Panc1 (cell line): ENCODE measurements at regions not wholly inside any gene's neighbourhood (a gene's known extent, or its start where the extent isn't known, plus 50 kb on each side); places are given as distances from the start of the nearest gene placed in this dataset.
A peak's percentile ranks its signal among the peaks of the same experiment; 100 is the strongest.

Source experiments
- ATAC-seq: fragments of 200-7000 bp; cut with Tn5 transposase; 2 replicates; pipeline ENCODE4 v1.9.1; 2020; ENCODE audit warnings: mild to moderate bottlenecking, moderate library complexity
- BruUV-seq: library from RNA; stranded (reverse); fragments of 400-500 nt; replicated peaks from 2 replicates; lab custom pipeline; 2021; lab: Mats Ljungman, UMichigan
- CTCF ChIA-PET: fragments of 300-600 bp; sonication (Branson Sonifier 250); formaldehyde crosslinking; loops from one replicate; lab custom pipeline; 2022; ENCODE audit warnings: antibody characterized with exemption; lab: Charles Lee
- POLR2A ChIA-PET: fragments of 300-600 bp; sonication (Branson Sonifier 250); formaldehyde crosslinking; loops from one replicate; lab custom pipeline; 2022; ENCODE audit warnings: antibody characterized with exemption; lab: Charles Lee
- DNase-seq: peaks from one replicate; pipeline ENCODE4 v3.0.0-alpha.2; 2010; ENCODE audit warnings: low read depth, low spot score
- H3K27ac ChIP-seq: 2 replicates; pipeline ENCODE4 v1.5.1; 2011; ENCODE audit warnings: mild to moderate bottlenecking, low read length, inconsistent platforms
- H3K27me3 ChIP-seq: fragments of 200-500 bp; sonication (Bioruptor generic); 2 replicates; pipeline ENCODE4 v1.6.0; 2014; ENCODE audit warnings: low read length, inconsistent platforms; ENCODE audit not compliant: control insufficient read depth, insufficient read depth
- H3K36me3 ChIP-seq: fragments of 200-500 bp; sonication (Bioruptor generic); 2 replicates; pipeline ENCODE4 v1.5.1; 2014; ENCODE audit warnings: inconsistent platforms, mild to moderate bottlenecking, low read length, moderate library complexity; ENCODE audit not compliant: control insufficient read depth, insufficient read depth
- H3K4me1 ChIP-seq: 2 replicates; pipeline ENCODE4 v1.5.1; 2011; ENCODE audit warnings: inconsistent platforms, mild to moderate bottlenecking, low read length, moderate library complexity; ENCODE audit not compliant: control insufficient read depth, insufficient read depth
- H3K4me3 ChIP-seq, 2 experiments: 2 replicates each; pipeline ENCODE4 v1.5.1; 2011 to 2012; ENCODE audit warnings: low read depth in 2 of 2, low read length in 2 of 2, mild to moderate bottlenecking in 2 of 2, inconsistent platforms in 1 of 2, moderate library complexity in 1 of 2
- H3K9me3 ChIP-seq: fragments of 200-500 bp; sonication (Bioruptor generic); 2 replicates; pipeline ENCODE4 v1.5.1; 2014; ENCODE audit warnings: low read depth, mild to moderate bottlenecking, inconsistent platforms, low read length, moderate library complexity; ENCODE audit not compliant: control insufficient read depth, insufficient read depth
- POLR2AphosphoS5 ChIP-seq: IDR thresholded peaks from 2 replicates; pipeline ENCODE4 v1.6.1; 2012; ENCODE audit warnings: mild to moderate bottlenecking, low read depth, low read length, moderate library complexity
- SIN3A ChIP-seq: IDR thresholded peaks from 2 replicates; pipeline ENCODE4 v1.6.1; 2012; ENCODE audit warnings: low read depth, mild to moderate bottlenecking, low read length, moderate library complexity, borderline replicate concordance; ENCODE audit not compliant: insufficient read depth
- TCF7L2 ChIP-seq: IDR thresholded peaks from 2 replicates; pipeline ENCODE4 v1.6.1; 2011; ENCODE audit warnings: mild to moderate bottlenecking, low read depth, low read length, inconsistent platforms
- in situ Hi-C: cut with HindIII; loops from 2 replicates; pipeline ENCODE4 v1.10.0; 2016; ENCODE audit warnings: low sequenced_read_pairs, low pct_unique_long_range_greater_than_20kb
- intact Hi-C: fragments of 100-400 bp; cut with micrococcal nuclease; formaldehyde crosslinking; loops from one replicate; pipeline ENCODE4 v1.10.0; 2022; ENCODE audit not compliant: unreplicated experiment
- TF ChIP-seq, protein P1 (sequence below), 2 experiments: IDR thresholded peaks; 2 replicates each; pipeline ENCODE4 v1.6.1; 2011 to 2012; ENCODE audit warnings: low read depth in 2 of 2, control low read depth in 1 of 2, low read length in 1 of 2, mild to moderate bottlenecking in 1 of 2, moderate library complexity in 1 of 2; ENCODE audit not compliant: insufficient read depth in 1 of 2
- TF ChIP-seq, protein P2 (sequence below): fragments of 450-650 bp; IDR thresholded peaks from 2 replicates; pipeline ENCODE4 v1.5.1; 2017; ENCODE audit warnings: mild to moderate bottlenecking

DNA sequence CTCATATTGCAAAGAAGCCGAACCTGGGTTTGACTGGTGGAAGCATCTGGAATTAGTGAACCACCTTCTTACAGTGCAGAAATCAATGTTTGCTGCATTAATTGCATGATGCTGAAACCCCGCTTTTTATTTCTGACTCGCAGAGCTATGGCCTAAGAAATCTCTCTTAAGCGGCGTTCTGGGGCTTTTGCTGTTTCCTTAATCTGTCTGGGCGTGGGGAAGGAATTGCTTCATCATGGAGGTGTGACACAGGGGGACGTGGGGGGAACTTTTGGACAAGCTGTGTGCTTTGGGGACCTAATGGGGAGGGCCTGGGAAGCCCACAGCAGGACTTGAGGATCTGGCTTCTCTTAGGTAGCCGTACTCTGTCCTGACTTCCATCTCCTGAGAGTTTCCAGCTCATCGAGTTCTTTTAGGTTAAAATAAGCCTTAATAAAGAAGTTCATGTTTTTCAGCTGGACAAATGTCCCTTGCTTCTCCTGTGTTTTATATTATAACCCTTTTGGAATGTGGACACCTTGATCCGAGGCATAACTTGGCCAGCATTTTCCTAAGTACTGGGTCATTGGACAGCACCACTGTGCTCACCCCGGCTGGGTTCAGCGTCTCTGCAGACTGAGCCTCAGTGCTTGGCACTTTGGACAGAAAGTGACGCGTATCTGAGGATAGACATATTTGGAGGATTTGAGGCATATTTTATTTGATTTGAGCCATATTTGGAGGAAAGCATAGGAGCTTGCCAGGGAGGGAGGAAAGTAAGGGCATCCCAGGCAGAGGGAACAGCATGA lies 192.1 kb upstream of the MYL2 start:
- POLR2A ChIA-PET, result no interaction called here
- Histone ChIP-seq H3K9me3 (no peaks in the 10 kb centered on the region; the same call in 1 of the 2 replicates), H3K4me1 (no peaks in the 10 kb centered on the region), H3K27ac (no peak overlapping the region), H3K4me3 (no peak overlapping the region), H3K27me3 (no peaks in the 10 kb centered on the region; the same call in 1 of the 2 replicates), H3K36me3 (no peaks in the 10 kb centered on the region)
- in situ Hi-C loops, result no loop called here
- intact Hi-C loops, result no loop called here
- TF ChIP-seq, protein P1, sequence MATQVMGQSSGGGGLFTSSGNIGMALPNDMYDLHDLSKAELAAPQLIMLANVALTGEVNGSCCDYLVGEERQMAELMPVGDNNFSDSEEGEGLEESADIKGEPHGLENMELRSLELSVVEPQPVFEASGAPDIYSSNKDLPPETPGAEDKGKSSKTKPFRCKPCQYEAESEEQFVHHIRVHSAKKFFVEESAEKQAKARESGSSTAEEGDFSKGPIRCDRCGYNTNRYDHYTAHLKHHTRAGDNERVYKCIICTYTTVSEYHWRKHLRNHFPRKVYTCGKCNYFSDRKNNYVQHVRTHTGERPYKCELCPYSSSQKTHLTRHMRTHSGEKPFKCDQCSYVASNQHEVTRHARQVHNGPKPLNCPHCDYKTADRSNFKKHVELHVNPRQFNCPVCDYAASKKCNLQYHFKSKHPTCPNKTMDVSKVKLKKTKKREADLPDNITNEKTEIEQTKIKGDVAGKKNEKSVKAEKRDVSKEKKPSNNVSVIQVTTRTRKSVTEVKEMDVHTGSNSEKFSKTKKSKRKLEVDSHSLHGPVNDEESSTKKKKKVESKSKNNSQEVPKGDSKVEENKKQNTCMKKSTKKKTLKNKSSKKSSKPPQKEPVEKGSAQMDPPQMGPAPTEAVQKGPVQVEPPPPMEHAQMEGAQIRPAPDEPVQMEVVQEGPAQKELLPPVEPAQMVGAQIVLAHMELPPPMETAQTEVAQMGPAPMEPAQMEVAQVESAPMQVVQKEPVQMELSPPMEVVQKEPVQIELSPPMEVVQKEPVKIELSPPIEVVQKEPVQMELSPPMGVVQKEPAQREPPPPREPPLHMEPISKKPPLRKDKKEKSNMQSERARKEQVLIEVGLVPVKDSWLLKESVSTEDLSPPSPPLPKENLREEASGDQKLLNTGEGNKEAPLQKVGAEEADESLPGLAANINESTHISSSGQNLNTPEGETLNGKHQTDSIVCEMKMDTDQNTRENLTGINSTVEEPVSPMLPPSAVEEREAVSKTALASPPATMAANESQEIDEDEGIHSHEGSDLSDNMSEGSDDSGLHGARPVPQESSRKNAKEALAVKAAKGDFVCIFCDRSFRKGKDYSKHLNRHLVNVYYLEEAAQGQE (IDR thresholded peaks at IDR 0.05; ENCODE audit: insufficient read depth in 1 of 2, low read depth in 2 of 2, low read length in 1 of 2), result peak in 1 of 2 experiments; percentile 31; a peak in 1 of 4 replicates
- TF ChIP-seq POLR2AphosphoS5, result no peak
- BruUV-seq, result no TSS peak
- CTCF ChIA-PET, result no interaction called here
- DNase-seq, result no peak
- ATAC-seq, result no peak

DNA sequence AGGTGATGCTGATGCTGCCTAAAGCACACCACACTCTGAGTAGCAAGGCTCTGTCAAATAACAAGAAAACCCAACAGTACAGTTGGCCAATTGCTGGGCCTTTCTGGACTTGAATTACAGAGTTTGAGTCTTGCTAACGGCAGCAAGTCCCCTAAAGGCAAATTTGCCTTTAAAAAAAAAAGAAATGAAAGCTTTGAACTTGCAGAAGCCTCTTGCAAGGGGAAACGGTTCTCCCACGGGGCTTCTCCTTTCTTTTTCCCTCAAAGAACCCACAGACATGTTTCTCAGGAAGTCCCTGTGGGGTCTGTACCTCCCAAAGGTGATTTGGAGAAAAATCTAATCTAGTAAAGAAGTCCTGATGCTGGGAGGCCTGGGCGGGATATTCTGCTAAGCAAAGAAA lies 191.3 kb upstream of the MYL2 start:
- no TSS peak for BruUV-seq
- TF ChIP-seq TCF7L2, result no peak
- TF ChIP-seq, protein P2, sequence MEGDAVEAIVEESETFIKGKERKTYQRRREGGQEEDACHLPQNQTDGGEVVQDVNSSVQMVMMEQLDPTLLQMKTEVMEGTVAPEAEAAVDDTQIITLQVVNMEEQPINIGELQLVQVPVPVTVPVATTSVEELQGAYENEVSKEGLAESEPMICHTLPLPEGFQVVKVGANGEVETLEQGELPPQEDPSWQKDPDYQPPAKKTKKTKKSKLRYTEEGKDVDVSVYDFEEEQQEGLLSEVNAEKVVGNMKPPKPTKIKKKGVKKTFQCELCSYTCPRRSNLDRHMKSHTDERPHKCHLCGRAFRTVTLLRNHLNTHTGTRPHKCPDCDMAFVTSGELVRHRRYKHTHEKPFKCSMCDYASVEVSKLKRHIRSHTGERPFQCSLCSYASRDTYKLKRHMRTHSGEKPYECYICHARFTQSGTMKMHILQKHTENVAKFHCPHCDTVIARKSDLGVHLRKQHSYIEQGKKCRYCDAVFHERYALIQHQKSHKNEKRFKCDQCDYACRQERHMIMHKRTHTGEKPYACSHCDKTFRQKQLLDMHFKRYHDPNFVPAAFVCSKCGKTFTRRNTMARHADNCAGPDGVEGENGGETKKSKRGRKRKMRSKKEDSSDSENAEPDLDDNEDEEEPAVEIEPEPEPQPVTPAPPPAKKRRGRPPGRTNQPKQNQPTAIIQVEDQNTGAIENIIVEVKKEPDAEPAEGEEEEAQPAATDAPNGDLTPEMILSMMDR, result no peak
- TF ChIP-seq SIN3A, result no peak
- TF ChIP-seq POLR2AphosphoS5, result no peak
- TF ChIP-seq, protein P1 (IDR thresholded peaks at IDR 0.05; ENCODE audit: insufficient read depth in 1 of 2, low read depth in 2 of 2, low read length in 1 of 2), result no peak
- no peak overlapping the region for H3K4me3 ChIP-seq
- CTCF ChIA-PET, result no interaction called here
- intact Hi-C loops, result no loop called here
- in situ Hi-C loops, result no loop called here
- H3K9me3 ChIP-seq, result no peaks in the 10 kb centered on the region; the same call in 1 of the 2 replicates
- H3K36me3 ChIP-seq, result no peaks in the 10 kb centered on the region
- no peak overlapping the region for H3K27ac ChIP-seq
- ATAC-seq (no peak), DNase-seq (no peak)
- H3K27me3 ChIP-seq, result no peaks in the 10 kb centered on the region; the same call in 1 of the 2 replicates
- POLR2A ChIA-PET, result no interaction called here
- no peaks in the 10 kb centered on the region for H3K4me1 ChIP-seq
